K562 (cell line): ENCODE measurements at regions not wholly inside any gene's neighbourhood (a gene's known extent, or its start where the extent isn't known, plus 50 kb on each side); places are given as distances from the start of the nearest gene placed in this dataset.

Experiments
- ATAC-seq: fragments of 200-7000 bp; cut with Tn5 transposase; 3 replicates; pipeline ENCODE4 v1.9.1; 2020; ENCODE audit warnings: moderate library complexity
- BruUV-seq: library from RNA; stranded (reverse); fragments of 400-500 nt; replicated peaks from 2 replicates; lab custom pipeline; 2021; lab: Mats Ljungman, UMichigan
- CTCF ChIA-PET: fragments of 300-600 bp; formaldehyde crosslinking; extraction: SDS; loops from one replicate; lab custom pipeline; 2021; ENCODE audit warnings: low intra/inter-chr PET ratio; lab: Yijun Ruan, JAX
- POLR2A ChIA-PET: fragments of 300-600, 350-650 bp; sonication (Branson Sonifier 250); formaldehyde crosslinking; extraction: SDS; loops from one replicate; lab custom pipeline; 2021; ENCODE audit warnings: antibody characterized with exemption, inconsistent platforms; lab: Yijun Ruan, JAX
- DNase-seq, 4 experiments: peaks; one replicate each; pipeline versions ENCODE4 v3.0.0 to v3.0.0-alpha.2; 2011 to 2018; ENCODE audit warnings: low spot score in 3 of 4, mixed read lengths in 3 of 4; ENCODE audit errors: extremely low read depth in 1 of 4
- FAIRE-seq: peaks from 2 replicates; lab custom pipeline; 2011; peaks lifted over from hg19 to GRCh38; lab: Jason Lieb, UNC
- H2AFZ ChIP-seq: 2 replicates; pipeline ENCODE4 v1.6.0; 2011; ENCODE audit warnings: low read depth, low read length, control low read depth, inconsistent platforms
- H3K27ac ChIP-seq: fragments of 200-600 bp; 3 replicates; pipeline ENCODE4 v1.8.0; 2011; ENCODE audit warnings: low read depth, mild to moderate bottlenecking, control low read depth, inconsistent platforms, low read length, moderate library complexity, mixed read lengths; ENCODE audit errors: extremely low read depth
- H3K27me3 ChIP-seq, 2 experiments: fragments of 300-600 bp in 1 of 2; 2 replicates in 1 of 2; 3 replicates in 1 of 2; pipeline versions ENCODE4 v1.6.0 to v1.8.0; 2011; ENCODE audit warnings: inconsistent platforms in 2 of 2, low read length in 2 of 2, mild to moderate bottlenecking in 1 of 2, mixed read lengths in 1 of 2, moderate library complexity in 1 of 2; ENCODE audit not compliant: control insufficient read depth in 2 of 2, insufficient read depth in 2 of 2
- H3K36me3 ChIP-seq: fragments of 300-600 bp; 3 replicates; pipeline ENCODE4 v1.8.0; 2011; ENCODE audit warnings: mild to moderate bottlenecking, low read length, inconsistent platforms; ENCODE audit not compliant: control insufficient read depth, insufficient read depth
- H3K4me1 ChIP-seq, 2 experiments: fragments of 200-600 bp in 1 of 2; replicated peaks in 1 of 2; 2 replicates in 1 of 2; 3 replicates in 1 of 2; pipeline versions ENCODE4 v1.5.1 to v1.8.0; 2011; ENCODE audit warnings: inconsistent platforms in 2 of 2, low read length in 2 of 2, mild to moderate bottlenecking in 1 of 2, mixed read lengths in 1 of 2, moderate library complexity in 1 of 2; ENCODE audit not compliant: control insufficient read depth in 2 of 2, insufficient read depth in 2 of 2
- H3K4me2 ChIP-seq: 2 replicates; pipeline ENCODE4 v1.6.1; 2011; ENCODE audit warnings: low read length, control low read depth, inconsistent platforms, mixed read lengths; ENCODE audit not compliant: insufficient read depth
- H3K4me3 ChIP-seq: fragments of 200-600 bp; sonication (generic), shearing (Covaris generic); 2 replicates; pipeline ENCODE4 v1.5.1; 2016; ENCODE audit warnings: control low read depth, inconsistent platforms
- H3K79me2 ChIP-seq: fragments of 200-600 bp; 3 replicates; pipeline ENCODE4 v1.8.0; 2011; ENCODE audit warnings: low read length, inconsistent platforms; ENCODE audit not compliant: control insufficient read depth, insufficient read depth
- H3K9ac ChIP-seq, 2 experiments: 2 replicates each; pipeline versions ENCODE4 v1.6.0 to v1.6.1; 2011; ENCODE audit warnings: low read depth in 2 of 2, low read length in 2 of 2, control low read depth in 1 of 2, inconsistent platforms in 1 of 2, mild to moderate bottlenecking in 1 of 2, mixed read lengths in 1 of 2; ENCODE audit not compliant: insufficient read depth in 1 of 2
- H3K9me1 ChIP-seq: one replicate; pipeline ENCODE4 v1.6.0; 2011; ENCODE audit warnings: inconsistent platforms, mild to moderate bottlenecking, low read length, moderate library complexity; ENCODE audit not compliant: control insufficient read depth, insufficient read depth
- H3K9me3 ChIP-seq: replicated peaks from 2 replicates; pipeline ENCODE4 v1.5.1; 2011; ENCODE audit warnings: low read depth, low read length, inconsistent platforms; ENCODE audit not compliant: control insufficient read depth, insufficient read depth
- H4K20me1 ChIP-seq: replicated peaks from 2 replicates; pipeline ENCODE4 v1.6.1; 2011; ENCODE audit warnings: low read length, inconsistent platforms, mixed read lengths; ENCODE audit not compliant: control insufficient read depth, insufficient read depth
- C11orf30 ChIP-seq: fragments of 450-650 bp; IDR thresholded peaks from 2 replicates; pipeline ENCODE4 v1.6.1; 2016; ENCODE audit warnings: low read depth, mild to moderate bottlenecking
- ELF2 ChIP-seq: fragments of 250-450 bp; sonication (Bioruptor Pico); IDR thresholded peaks from 2 replicates; pipeline ENCODE4 v1.5.0; 2021; ENCODE audit warnings: mild to moderate bottlenecking
- MCM7 ChIP-seq, 2 experiments: fragments of 450-650 bp; IDR thresholded peaks; 2 replicates each; pipeline ENCODE4 v1.6.1; 2016 to 2018
- NONO ChIP-seq, 2 experiments: fragments of 200-400 bp in 1 of 2; fragments of 450-650 bp in 1 of 2; formaldehyde crosslinking in 1 of 2; IDR thresholded peaks; 2 replicates each; pipeline ENCODE4 v1.6.1; 2017; ENCODE audit warnings: low read depth in 2 of 2, mild to moderate bottlenecking in 2 of 2, moderate library complexity in 2 of 2, low read length in 1 of 2
- SMARCB1 ChIP-seq: IDR thresholded peaks from 2 replicates; pipeline ENCODE4 v1.6.1; 2011; ENCODE audit warnings: improper control_type of control experiment, low read depth; ENCODE audit not compliant: insufficient read length
- TCF3 ChIP-seq: sonication (generic); formaldehyde crosslinking; IDR thresholded peaks from 2 replicates; pipeline ENCODE4 v1.4.0; 2020; ENCODE audit warnings: mild to moderate bottlenecking, missing genetic modification reagents
- TSHZ1 ChIP-seq: fragments of 250-450 bp; sonication (Bioruptor Pico); IDR thresholded peaks from 2 replicates; pipeline ENCODE4 v1.4.0; 2020; ENCODE audit warnings: mild to moderate bottlenecking, moderate library complexity
- ZBTB2 ChIP-seq: fragments of 450-650 bp; IDR thresholded peaks from 2 replicates; pipeline ENCODE4 v1.6.1; 2016; ENCODE audit warnings: antibody characterized with exemption
- ZNF316 ChIP-seq: fragments of 450-650 bp; IDR thresholded peaks from 2 replicates; pipeline ENCODE4 v1.6.1; 2016
- ZNF586 ChIP-seq: fragments of 450-650 bp; formaldehyde crosslinking; conservative IDR thresholded peaks from 2 replicates; pipeline ENCODE4 v1.4.0; 2020; ENCODE audit warnings: mild to moderate bottlenecking, moderate library complexity
- ZNF707 ChIP-seq: fragments of 250-450 bp; sonication (Bioruptor Pico); conservative IDR thresholded peaks from 2 replicates; pipeline ENCODE4 v1.8.0; 2022; ENCODE audit warnings: inconsistent platforms, mild to moderate bottlenecking, moderate library complexity
- whole genome bisulfite sequencing: fragments of 100-300 bp; shearing (Covaris generic); methylation state at CpG from one replicate; pipeline ENCODE4 v1.1.6; 2016; ENCODE audit warnings: low coverage, mixed read lengths; ENCODE audit not compliant: insufficient coverage; ENCODE audit errors: missing lambda C conversion rate; 5-methylcytosine and 5-hydroxymethylcytosine counted together
- in situ Hi-C: fragments of 300-500 bp; cut with MboI; formaldehyde crosslinking; loops from 4 replicates; pipeline ENCODE4 v1.15.0; 2018; ENCODE audit warnings: inconsistent platforms, mixed read lengths
- intact Hi-C: fragments of 100-400 bp; cut with micrococcal nuclease; formaldehyde crosslinking; loops from 2 replicates; pipeline ENCODE4 v1.14.2; 2022

- TF ChIP-seq ZNF586 (CRISPR knock-in tag) (no peak), TCF3 (CRISPR knock-in tag) (no peak), ZNF316 (peak; percentile 32; the same call in 1 of the 2 replicates), C11orf30 (peak; percentile 12; the same call in 1 of the 2 replicates)
- BruUV-seq: no TSS peak
- WGBS: 0% methylated on average over 2 of the region's 2 CpGs
- no peak overlapping the region for H2AFZ ChIP-seq
- H3K9me1 ChIP-seq: no peaks in the 10 kb centered on the region
- H4K20me1 ChIP-seq: no peaks in the 10 kb centered on the region
- in situ Hi-C loops: no loop called here
- no peak for ATAC-seq
- no peak overlapping the region for H3K4me3 ChIP-seq
- no peaks in the 10 kb centered on the region for H3K27me3 ChIP-seq
- no peaks in the 10 kb centered on the region for H3K79me2 ChIP-seq
- no peaks in the 10 kb centered on the region for H3K4me1 ChIP-seq
- H3K27ac ChIP-seq: no peak overlapping the region
- intact Hi-C loops: no loop called here
- H3K9me3 ChIP-seq: no peaks in the 10 kb centered on the region
- CTCF ChIA-PET: no interaction called here
- FAIRE-seq: no peak
- H3K4me2 ChIP-seq: no peak overlapping the region
- no peak overlapping the region for H3K9ac ChIP-seq
- POLR2A ChIA-PET: no interaction called here
- H3K36me3 ChIP-seq: no peaks in the 10 kb centered on the region
- no peak for DNase-seq
These were observed 1074.9 kb downstream of the EFNA5 start for GRCh38 chr5:106595864-106596263.

- in situ Hi-C loops: no loop called here
- no peaks in the 10 kb centered on the region for H3K36me3 ChIP-seq
- no peaks in the 10 kb centered on the region for H3K27me3 ChIP-seq
- WGBS: 4% methylated on average over 10 of the region's 10 CpGs
- no peak for ATAC-seq
- H3K4me2 ChIP-seq: no peak overlapping the region
- no peaks in the 10 kb centered on the region for H3K9me1 ChIP-seq
- no peak for DNase-seq
- no peak overlapping the region for H2AFZ ChIP-seq
- CTCF ChIA-PET: no interaction called here
- H3K4me1 ChIP-seq: no peaks in the 10 kb centered on the region
- no peak overlapping the region for H3K27ac ChIP-seq
- POLR2A ChIA-PET: interaction anchor here (0.6 kb wide), 1 partner anchor 14 kb away, joined by 3 read pairs; no protein-coding TSS in a partner anchor
- no peaks in the 10 kb centered on the region for H3K79me2 ChIP-seq
- H3K9me3 ChIP-seq: no peaks in the 10 kb centered on the region
- H3K4me3 ChIP-seq: no peak overlapping the region
- intact Hi-C loops: no loop called here
- H4K20me1 ChIP-seq: no peaks in the 10 kb centered on the region
- BruUV-seq: no TSS peak
- no peak overlapping the region for H3K9ac ChIP-seq
- no peak for FAIRE-seq
- TF ChIP-seq SMARCB1 (no peak), TSHZ1 (CRISPR knock-in tag) (no peak), NONO (IDR thresholded peaks at IDR 0.05; ENCODE audit: low read depth in 2 of 2, low read length in 1 of 2) (no peak), MCM7 (IDR thresholded peaks at IDR 0.05) (no peak), ZBTB2 (no peak), ELF2 (CRISPR knock-in tag) (no peak), ZNF707 (CRISPR knock-in tag) (no peak)
These were observed 1086.5 kb downstream of the EFNA5 start for GRCh38 chr5:106584268-106584667.
